RCC 7860 (cell line): ENCODE measurements at regions not wholly inside any gene's neighbourhood (a gene's known extent, or its start where the extent isn't known, plus 50 kb on each side); places are given as distances from the start of the nearest gene placed in this dataset.
"Not testable (repeated sequence)": the region's sequence is repeated elsewhere in the genome, so short reads cannot be mapped to it uniquely, and the experiment has no call there.

ENCODE experiments used
- DNase-seq: peaks from one replicate; pipeline ENCODE4 v3.0.0-alpha.2; 2015; ENCODE audit warnings: low spot score
- FAIRE-seq: peaks from 2 replicates; lab custom pipeline; 2012; peaks lifted over from hg19 to GRCh38; lab: Jason Lieb, UNC

- FAIRE-seq, DNase-seq: not testable (repeated sequence)
Measured at GRCh38 chr21:13303763-13304162, 305.8 kb upstream of the POTED start.

GRCh38 chr21:13304901-13305300 is 304.7 kb upstream of the POTED start:
- not testable (repeated sequence) for DNase-seq, FAIRE-seq

- not testable (repeated sequence) for DNase-seq
Measured at GRCh38 chr21:13310120-13310519, 299.5 kb upstream of the POTED start.

DNA sequence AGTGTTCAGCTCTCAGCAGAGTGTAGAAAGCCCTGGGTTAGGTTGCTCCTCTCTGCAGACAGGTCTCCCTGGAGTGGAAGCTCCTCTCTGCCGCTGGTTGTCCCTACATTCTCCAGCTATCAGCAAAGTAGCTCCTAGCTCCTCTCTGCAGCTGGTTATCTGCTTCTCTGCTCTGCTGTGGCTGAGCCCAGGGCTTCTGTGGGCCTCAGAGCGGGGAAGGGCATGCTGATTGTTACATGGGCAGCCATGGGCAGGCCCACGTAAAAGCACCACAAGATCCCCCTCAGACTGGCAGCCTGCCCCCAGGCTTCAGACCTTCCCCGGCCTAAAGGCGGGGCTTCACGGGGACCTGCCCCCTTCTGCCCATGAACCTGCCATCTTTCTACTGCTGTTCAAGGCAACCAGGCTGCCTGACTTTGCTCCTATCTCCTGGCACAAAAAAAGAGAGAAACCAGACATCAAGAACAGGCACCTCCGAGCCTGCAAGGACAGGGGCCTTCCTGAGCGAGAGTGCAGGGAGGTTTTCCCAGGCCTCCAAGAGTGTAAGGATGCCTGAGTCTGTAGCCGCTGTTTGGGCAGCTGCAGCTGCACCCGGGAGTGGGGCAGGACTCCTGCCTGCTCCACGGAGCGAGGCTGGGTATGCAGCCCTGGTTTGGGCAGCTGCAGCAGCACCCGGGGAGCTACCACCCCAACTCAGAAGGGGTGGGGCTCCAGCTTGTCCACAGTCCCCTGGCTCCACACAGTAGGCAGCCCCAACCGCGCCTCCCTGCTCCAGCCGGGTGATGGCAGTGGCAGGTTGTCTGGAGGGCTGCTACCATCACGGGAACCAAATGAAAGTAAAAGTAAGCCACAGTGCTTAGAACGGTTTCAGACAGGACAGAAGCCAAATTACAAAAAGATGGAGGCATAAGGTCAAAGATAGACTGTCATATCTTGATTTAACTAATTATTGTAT is 298.7 kb upstream of the POTED start:
- not testable (repeated sequence) for FAIRE-seq, DNase-seq

More at GRCh38 chr21:13310120-13310519, 299.5 kb upstream of the POTED start:
- not testable (repeated sequence) for FAIRE-seq

DNA sequence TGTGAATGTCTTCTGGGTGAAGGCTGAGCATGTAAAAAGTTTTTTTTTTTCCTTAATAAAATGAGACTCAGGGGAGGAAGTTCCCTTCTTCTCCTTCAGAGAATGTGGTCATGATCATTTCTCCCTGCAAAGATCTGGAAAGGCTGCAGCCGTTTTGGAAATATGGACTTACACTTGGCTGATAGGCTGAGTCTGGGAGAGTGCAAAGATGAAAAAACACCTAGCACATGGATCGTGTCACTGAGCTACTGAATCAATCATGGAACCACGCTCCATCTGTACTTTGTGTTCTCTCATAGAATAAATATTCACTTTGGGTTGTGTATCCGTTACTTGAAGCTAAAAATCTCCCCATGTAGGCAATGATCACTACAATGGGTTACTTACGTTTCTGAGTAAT is 290.9 kb upstream of the POTED start:
- FAIRE-seq, DNase-seq: not testable (repeated sequence)

DNA sequence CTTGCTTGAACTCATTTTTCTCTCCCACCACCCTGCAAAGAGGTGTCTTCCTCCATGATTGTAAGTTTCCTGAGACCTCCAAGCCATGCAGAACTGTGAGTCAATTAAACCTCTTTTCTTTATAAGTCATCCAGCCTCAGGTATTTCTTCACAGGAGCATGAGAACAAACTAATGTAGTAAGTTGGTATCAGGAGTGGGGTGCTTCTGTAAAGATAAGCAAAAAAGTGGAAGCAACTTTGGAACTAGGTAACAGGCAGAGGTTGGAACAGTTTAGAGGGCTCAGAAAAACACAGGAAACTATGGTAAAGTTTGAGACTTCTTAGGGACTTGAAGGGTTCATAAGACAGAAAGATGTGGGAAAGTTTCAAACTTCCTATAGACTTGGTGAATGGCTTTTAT is 287.7 kb upstream of the POTED start:
- not testable (repeated sequence) for FAIRE-seq, DNase-seq

GRCh38 chr21:13340670-13341234 is 268.8 kb upstream of the POTED start:
- FAIRE-seq, result peak; percentile 92
- DNase-seq, result not testable (repeated sequence)

DNA sequence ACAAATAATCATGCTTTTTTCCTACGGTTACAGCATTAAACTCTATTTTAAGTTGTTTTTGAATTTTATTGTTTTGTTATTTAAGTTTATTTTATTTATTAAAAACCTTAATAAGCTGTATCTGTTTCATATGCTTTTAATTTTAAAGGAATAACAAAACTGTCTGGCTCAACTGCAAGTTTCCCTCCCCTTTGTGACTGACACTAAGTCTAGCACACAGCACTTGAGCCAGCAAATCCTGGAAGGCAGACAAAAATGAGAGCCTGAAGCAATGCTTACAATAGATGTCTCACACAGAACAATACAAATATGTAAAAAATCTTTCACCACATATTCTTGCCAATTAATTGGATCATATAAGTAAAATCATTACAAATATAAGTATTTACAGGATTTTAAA is 258.1 kb upstream of the POTED start:
- not testable (repeated sequence) for FAIRE-seq, DNase-seq

GRCh38 chr21:13360175-13360574 is 249.4 kb upstream of the POTED start:
- FAIRE-seq, DNase-seq: not testable (repeated sequence)

GRCh38 chr21:13368200-13368599 is 241.4 kb upstream of the POTED start:
- FAIRE-seq (no peak), DNase-seq (no peak)

GRCh38 chr21:13372721-13373120 is 236.9 kb upstream of the POTED start:
- FAIRE-seq, result not testable (repeated sequence)

GRCh38 chr21:13378943-13379342 is 230.6 kb upstream of the POTED start:
- not testable (repeated sequence) for FAIRE-seq, DNase-seq

More at GRCh38 chr21:13372721-13373120, 236.9 kb upstream of the POTED start:
- DNase-seq, result not testable (repeated sequence)

- not testable (repeated sequence) for DNase-seq, FAIRE-seq
Measured at GRCh38 chr21:13379566-13379965, 230.0 kb upstream of the POTED start.

- FAIRE-seq, DNase-seq: not testable (repeated sequence)
Measured at GRCh38 chr21:13380561-13380960, 229.0 kb upstream of the POTED start.

- DNase-seq, result not testable (repeated sequence)
- FAIRE-seq, result peak; percentile 55
Measured at GRCh38 chr21:13384143-13384542, 225.4 kb upstream of the POTED start.

DNA sequence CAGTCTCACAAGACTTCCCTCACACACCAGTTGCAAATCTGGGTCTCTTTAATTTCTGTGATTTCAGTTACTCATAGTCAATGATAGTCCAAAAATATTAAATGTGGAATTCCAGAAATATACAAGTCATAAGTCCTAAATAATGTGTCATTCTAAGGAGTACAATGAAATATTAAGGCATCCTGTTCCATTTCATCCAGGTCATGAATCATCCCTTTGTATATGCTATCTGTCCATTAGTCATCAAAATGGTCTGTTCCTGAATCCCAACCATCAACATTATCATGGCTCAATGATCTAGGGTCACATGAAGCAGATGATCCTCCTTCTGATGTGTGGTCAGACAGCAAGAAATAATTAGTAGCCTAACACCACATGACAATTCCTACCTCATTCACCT is 200.4 kb upstream of the POTED start:
- FAIRE-seq, result peak; percentile 40
- DNase-seq, result peak; percentile 26

- DNase-seq, FAIRE-seq: not testable (repeated sequence)
Measured at GRCh38 chr21:13435863-13436262, 173.7 kb upstream of the POTED start.

- not testable (repeated sequence) for FAIRE-seq, DNase-seq
Measured at GRCh38 chr21:13447767-13448166, 161.8 kb upstream of the POTED start.

- FAIRE-seq, DNase-seq: not testable (repeated sequence)
Measured at GRCh38 chr21:13463562-13463961, 146.0 kb upstream of the POTED start.
